Muscle layer of duodenum (tissue), 2 donors: ENCODE measurements at regions not wholly inside any gene's neighbourhood (a gene's known extent, or its start where the extent isn't known, plus 50 kb on each side); places are given as distances from the start of the nearest gene placed in this dataset.

Source experiments
- H3K27ac ChIP-seq: one replicate; pipeline ENCODE4 v1.7.0; 2013; ENCODE audit warnings: mild to moderate bottlenecking, low read length
- H3K27me3 ChIP-seq: one replicate; pipeline ENCODE4 v1.7.0; 2013; ENCODE audit warnings: low read depth, mild to moderate bottlenecking, control low read depth, low read length
- H3K36me3 ChIP-seq, 2 donors: one replicate each; pipeline ENCODE4 v1.7.0; 2013; ENCODE audit warnings: low read length in 2 of 2, control low read depth in 1 of 2, mild to moderate bottlenecking in 1 of 2; ENCODE audit not compliant: insufficient read depth in 2 of 2, control insufficient read depth in 1 of 2
- H3K4me1 ChIP-seq, 2 donors: one replicate each; pipeline ENCODE4 v1.7.0; 2013; ENCODE audit warnings: low read length in 2 of 2, mild to moderate bottlenecking in 2 of 2, control low read depth in 1 of 2, moderate library complexity in 1 of 2; ENCODE audit not compliant: insufficient read depth in 2 of 2, control insufficient read depth in 1 of 2
- H3K4me3 ChIP-seq, 2 donors: one replicate each; pipeline ENCODE4 v1.7.0; 2013; ENCODE audit warnings: low read length in 2 of 2, low read depth in 1 of 2, mild to moderate bottlenecking in 1 of 2
- H3K9me3 ChIP-seq, 2 donors: one replicate each; pipeline ENCODE4 v1.7.0; 2013; ENCODE audit warnings: low read length in 2 of 2, control low read depth in 1 of 2, mild to moderate bottlenecking in 1 of 2; ENCODE audit not compliant: control insufficient read depth in 1 of 2
- donor health status: healthy.

DNA sequence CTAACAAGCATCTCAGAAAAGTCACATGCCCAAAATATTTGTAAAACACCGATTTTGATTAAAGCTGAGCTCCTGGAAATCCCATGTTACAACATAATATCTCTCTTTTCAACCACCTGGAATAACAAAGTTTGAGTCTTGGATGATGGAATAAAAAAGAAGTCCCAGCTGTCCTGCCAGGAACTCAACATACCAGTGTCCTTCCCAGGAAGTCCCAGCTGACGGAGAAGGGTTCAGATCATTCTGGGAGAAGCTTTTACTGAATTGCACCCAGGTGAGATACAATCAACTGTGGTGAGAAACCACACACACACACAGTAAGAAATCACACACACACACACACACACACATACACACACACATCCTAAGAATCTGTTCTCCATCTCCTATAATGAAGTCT, 413.1 kb upstream of the PKDCC start:
- no peak overlapping the region for H3K27ac ChIP-seq
- peaks cover 0 to 4% of the 10 kb centered on the region in 2 donors for H3K9me3 ChIP-seq
- H3K4me3 ChIP-seq, result no peak overlapping the region
- no peaks in the 10 kb centered on the region for H3K27me3 ChIP-seq
- H3K36me3 ChIP-seq, result no peaks in the 10 kb centered on the region
- H3K4me1 ChIP-seq, result no peaks in the 10 kb centered on the region

DNA sequence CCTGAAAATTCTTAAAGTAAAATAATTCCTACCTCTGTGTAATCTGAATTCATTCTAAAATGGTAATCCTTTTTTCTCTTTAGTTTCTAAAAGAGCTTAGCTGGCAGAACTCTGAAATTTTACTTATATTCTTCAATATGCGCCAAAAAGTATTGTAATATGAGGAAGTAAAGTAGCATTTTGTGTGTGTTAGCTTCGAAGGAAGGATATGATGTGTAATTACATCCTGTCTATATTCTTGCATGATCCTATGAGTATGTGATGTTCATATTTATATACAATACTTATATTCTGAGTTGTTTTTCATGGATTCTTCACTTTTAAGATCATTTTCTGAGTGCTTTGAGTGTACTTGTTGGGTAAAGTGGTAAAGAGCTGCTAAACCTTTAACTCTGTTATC, 402.9 kb upstream of the PKDCC start:
- Histone ChIP-seq H3K4me1 (no peaks in the 10 kb centered on the region), H3K4me3 (no peak overlapping the region), H3K27ac (no peak overlapping the region), H3K9me3 (no peaks in the 10 kb centered on the region), H3K27me3 (no peaks in the 10 kb centered on the region), H3K36me3 (no peaks in the 10 kb centered on the region)

DNA sequence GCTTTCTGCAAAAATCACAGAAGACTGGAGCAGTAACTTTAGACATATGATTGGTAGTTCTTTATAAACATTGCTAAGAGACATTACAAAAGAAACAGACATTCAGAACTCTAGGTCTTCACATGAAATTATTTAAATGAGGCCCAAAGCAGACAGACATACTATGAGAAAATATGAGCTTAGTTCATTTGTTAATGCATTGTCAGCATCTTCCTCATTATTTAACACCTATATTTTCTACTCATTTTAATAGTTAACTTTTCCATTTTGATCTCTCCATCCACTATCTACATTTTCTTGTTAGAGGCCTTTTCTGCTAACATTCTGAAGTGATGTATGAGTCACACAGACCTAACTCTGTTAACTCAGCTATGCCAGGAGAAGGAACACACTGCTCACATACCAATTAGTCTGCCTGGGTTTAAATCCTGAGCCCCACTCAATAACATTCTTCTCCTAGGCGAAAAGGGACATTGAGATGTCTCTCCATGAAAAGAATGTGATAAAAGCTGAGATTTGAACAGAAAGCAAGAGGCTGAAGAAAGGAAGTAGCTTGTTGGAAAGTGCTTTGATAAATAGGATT, 400.3 kb upstream of the PKDCC start:
- Histone ChIP-seq H3K36me3 (no peaks in the 10 kb centered on the region), H3K4me1 (no peaks in the 10 kb centered on the region), H3K9me3 (no peaks in the 10 kb centered on the region), H3K27me3 (no peaks in the 10 kb centered on the region), H3K27ac (no peak overlapping the region), H3K4me3 (no peak overlapping the region)

DNA sequence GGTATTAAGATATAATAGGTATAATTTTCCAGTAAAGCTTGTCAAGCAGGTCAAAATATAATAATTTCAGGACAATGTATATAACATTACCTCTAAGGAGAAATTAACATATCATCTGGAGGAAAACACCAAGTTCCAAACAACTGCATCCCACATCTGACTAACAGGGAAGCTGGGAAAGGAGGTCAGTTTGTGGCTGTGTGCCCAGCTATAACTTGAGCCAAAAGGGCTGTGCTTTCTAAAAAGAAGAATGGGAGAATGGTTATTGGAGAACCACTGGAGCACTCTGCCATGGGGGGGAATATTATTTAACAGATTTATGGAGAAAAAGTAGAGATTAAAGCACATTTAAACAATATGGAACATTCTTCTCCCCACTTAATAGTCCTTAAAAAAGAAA, 390.6 kb upstream of the PKDCC start:
- H3K4me1 ChIP-seq, result no peaks in the 10 kb centered on the region
- H3K9me3 ChIP-seq, result no peaks in the 10 kb centered on the region
- H3K36me3 ChIP-seq, result no peaks in the 10 kb centered on the region
- no peak overlapping the region for H3K27ac ChIP-seq
- no peaks in the 10 kb centered on the region for H3K27me3 ChIP-seq
- H3K4me3 ChIP-seq, result no peak overlapping the region

DNA sequence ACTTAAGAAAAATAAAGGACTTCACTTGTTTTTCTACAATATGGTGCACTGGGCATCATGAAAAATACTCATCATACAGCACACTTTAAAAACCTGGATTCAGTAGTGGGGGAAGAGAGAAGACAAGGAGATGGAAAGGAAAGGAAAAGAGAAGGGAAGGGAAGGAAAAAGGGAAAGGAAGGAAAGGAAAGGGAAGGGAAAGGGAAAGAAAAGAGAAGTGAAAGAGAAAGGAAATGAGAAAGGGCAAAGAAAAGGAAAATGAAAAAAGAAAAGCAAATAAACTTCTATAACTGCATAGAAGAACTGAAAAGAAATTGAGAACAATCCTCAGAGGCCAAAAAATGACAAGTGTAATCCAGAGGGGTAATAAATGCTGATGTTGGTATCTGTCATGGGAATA, 388.1 kb upstream of the PKDCC start:
- Histone ChIP-seq H3K4me3 (no peak overlapping the region), H3K4me1 (no peaks in the 10 kb centered on the region), H3K9me3 (no peaks in the 10 kb centered on the region), H3K36me3 (no peaks in the 10 kb centered on the region), H3K27me3 (no peaks in the 10 kb centered on the region), H3K27ac (no peak overlapping the region)

DNA sequence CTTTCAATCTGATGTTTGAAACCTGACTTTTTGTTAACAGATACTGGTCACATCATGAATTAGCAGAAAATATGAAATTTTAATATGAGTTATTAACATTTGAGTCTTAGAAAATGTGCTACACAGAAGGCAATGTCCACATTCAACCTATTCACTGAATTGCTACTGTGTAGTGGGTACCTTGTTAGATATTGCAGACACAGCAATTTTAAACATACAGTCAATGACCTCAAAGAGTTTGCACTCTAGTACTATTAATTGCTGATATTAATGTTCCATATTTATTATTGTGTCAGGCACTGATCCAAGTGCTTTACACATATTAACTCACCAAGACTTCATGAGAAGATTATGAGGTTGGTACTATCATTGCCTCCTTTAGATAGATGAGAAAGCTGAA, 385.4 kb upstream of the PKDCC start:
- Histone ChIP-seq H3K36me3 (no peaks in the 10 kb centered on the region), H3K27me3 (no peaks in the 10 kb centered on the region), H3K4me3 (no peak overlapping the region), H3K4me1 (no peaks in the 10 kb centered on the region), H3K27ac (no peak overlapping the region), H3K9me3 (no peaks in the 10 kb centered on the region)

DNA sequence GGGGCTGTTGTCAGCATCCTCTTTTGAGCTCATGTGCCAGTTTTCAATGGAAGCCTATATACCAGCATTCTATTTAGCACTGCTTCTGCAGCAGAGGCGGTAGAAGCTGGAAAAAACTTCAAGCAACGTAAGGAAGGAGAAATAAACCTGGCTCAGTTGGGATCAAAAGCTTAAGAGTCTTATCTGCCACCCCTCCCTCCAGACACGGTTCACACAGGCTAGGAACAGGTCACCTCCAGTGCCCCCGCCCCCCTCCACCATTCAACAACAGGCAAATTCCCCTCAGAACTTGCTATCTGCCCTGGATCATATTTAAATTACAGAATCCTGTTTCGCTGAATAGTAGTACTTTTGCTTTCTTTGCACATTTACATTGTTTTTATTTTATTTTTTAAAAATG, 384.8 kb upstream of the PKDCC start:
- H3K27ac ChIP-seq, result no peak overlapping the region
- H3K4me3 ChIP-seq, result no peak overlapping the region
- no peaks in the 10 kb centered on the region for H3K4me1 ChIP-seq
- H3K36me3 ChIP-seq, result no peaks in the 10 kb centered on the region
- no peaks in the 10 kb centered on the region for H3K27me3 ChIP-seq
- no peaks in the 10 kb centered on the region for H3K9me3 ChIP-seq

DNA sequence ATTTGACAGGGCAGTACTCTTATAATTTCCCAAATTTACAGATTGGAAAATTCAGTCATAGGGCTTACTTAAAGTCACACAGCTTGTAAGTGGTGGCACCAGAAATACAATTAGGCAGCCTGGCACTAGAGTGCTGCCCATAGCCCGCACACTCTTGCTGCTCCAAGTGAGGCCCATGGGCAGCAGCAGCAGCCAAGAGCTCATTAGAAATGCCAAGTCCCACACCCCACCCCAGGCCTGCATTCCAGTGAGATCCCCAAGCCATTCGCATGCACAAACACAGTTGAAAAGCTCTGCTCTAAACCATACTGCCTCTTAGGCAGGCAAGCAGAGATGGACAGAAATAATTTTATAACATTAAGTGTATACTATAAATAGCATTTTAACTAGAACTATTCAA, 379.3 kb upstream of the PKDCC start:
- Histone ChIP-seq H3K9me3 (no peaks in the 10 kb centered on the region), H3K4me1 (no peaks in the 10 kb centered on the region), H3K27me3 (no peaks in the 10 kb centered on the region), H3K4me3 (no peak overlapping the region), H3K36me3 (no peaks in the 10 kb centered on the region), H3K27ac (no peak overlapping the region)

DNA sequence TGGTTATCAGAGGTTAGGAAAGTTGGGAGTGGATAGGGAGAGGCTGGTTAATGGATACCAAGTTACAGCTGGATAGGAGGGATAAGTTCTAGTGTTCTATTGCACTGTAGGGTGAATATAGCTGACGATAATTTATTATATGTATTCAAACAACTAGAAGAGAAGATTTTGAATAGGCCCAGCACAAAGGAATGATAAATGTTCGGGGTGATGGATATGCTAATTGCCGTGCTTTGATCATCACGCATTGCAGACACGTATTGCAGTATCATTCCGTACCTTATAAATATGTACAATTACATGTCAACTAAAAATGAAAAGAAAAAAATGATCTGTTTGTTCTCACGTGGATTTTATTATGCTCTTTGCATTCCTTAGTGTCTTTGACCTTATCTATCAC, 369.2 kb upstream of the PKDCC start:
- Histone ChIP-seq H3K4me3 (no peak overlapping the region), H3K4me1 (no peaks in the 10 kb centered on the region), H3K27me3 (no peaks in the 10 kb centered on the region), H3K9me3 (no peaks in the 10 kb centered on the region), H3K27ac (no peak overlapping the region), H3K36me3 (no peaks in the 10 kb centered on the region)

DNA sequence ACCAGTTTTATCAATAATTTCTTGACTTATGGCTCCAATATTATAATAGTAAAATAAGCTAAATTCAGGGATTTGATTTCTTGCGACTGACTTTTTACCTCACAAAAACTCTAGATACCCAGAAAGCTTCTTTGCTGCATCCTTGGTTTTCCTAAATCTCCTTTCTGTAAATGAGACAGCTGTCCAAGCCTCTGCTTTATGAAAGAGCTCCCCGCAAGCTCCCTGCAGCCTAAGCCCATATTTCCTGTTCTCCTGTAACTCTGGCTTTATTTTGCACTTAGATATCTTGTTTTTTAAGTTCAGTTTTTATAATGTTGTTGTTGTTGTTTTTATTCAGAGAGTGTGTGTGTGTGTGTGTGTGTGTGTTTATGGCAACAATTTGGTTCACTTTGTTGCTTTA, 361.7 kb upstream of the PKDCC start:
- H3K4me1 ChIP-seq, result no peaks in the 10 kb centered on the region
- H3K36me3 ChIP-seq, result no peaks in the 10 kb centered on the region
- no peaks in the 10 kb centered on the region for H3K9me3 ChIP-seq
- no peak overlapping the region for H3K4me3 ChIP-seq
- H3K27me3 ChIP-seq, result no peaks in the 10 kb centered on the region
- H3K27ac ChIP-seq, result no peak overlapping the region

DNA sequence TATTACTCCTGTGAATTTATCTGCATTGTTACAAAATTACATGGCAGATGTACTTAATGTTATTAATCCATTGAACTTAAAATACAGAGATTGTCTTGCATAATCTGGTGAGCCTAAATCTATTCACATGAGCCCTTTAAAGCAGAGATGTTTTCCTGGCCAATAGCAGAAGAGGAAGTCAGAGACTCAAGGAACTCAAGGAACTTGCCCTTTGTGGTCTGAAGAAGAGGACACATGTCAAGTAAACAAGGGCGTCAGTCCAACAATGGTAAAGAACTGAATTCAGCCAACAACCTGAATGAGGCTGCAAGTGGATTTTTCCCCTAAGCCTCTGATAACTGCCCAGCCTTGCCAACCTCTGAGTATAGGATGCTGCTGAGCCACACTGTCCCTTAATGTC, 356.3 kb upstream of the PKDCC start:
- no peak overlapping the region for H3K27ac ChIP-seq
- no peaks in the 10 kb centered on the region for H3K36me3 ChIP-seq
- H3K4me1 ChIP-seq, result no peaks in the 10 kb centered on the region
- no peaks in the 10 kb centered on the region for H3K27me3 ChIP-seq
- no peaks in the 10 kb centered on the region for H3K9me3 ChIP-seq
- no peak overlapping the region for H3K4me3 ChIP-seq

DNA sequence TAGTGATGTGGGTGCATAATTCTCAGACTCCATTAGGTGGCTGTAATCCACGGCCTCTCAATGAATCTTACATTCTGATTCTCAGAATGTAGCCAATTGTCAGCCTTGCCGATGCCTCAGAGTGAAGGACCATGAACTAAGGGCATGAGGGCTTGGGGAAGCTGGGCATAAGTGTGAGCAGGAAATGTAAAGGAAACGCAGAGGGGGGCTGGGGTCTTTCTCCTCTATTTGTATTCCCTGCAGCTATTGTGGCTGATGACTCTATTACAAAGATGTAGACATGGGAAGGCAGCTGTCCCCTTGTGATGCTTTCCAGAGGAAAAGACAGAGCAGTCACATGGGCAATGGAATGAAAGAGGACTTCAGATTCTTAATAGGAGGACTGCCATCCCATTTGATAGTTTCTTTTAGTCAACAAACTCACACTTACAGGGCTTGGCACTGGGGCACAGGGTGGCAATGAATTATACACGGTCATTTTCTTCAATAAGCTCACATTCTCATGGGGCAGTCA, 353.2 kb upstream of the PKDCC start:
- H3K4me1 ChIP-seq, result peaks cover 0 to 8% of the 10 kb centered on the region in 2 donors
- H3K4me3 ChIP-seq, result no peak overlapping the region
- H3K27ac ChIP-seq, result no peak overlapping the region
- H3K27me3 ChIP-seq, result no peaks in the 10 kb centered on the region
- no peaks in the 10 kb centered on the region for H3K9me3 ChIP-seq
- no peaks in the 10 kb centered on the region for H3K36me3 ChIP-seq
